A673 (cell line): ENCODE measurements at regions not wholly inside any gene's neighbourhood (a gene's known extent, or its start where the extent isn't known, plus 50 kb on each side); places are given as distances from the start of the nearest gene placed in this dataset.

Experiments
- BruUV-seq: library from RNA; stranded (reverse); fragments of 400-500 nt; replicated peaks from 2 replicates; lab custom pipeline; 2021; lab: Mats Ljungman, UMichigan
- CTCF ChIA-PET: fragments of 300-600 bp; sonication (Branson Sonifier 250); formaldehyde crosslinking; loops from one replicate; lab custom pipeline; 2022; ENCODE audit warnings: antibody characterized with exemption; lab: Charles Lee
- POLR2A ChIA-PET: fragments of 300-600 bp; sonication (Branson Sonifier 250); formaldehyde crosslinking; loops from one replicate; lab custom pipeline; 2022; ENCODE audit warnings: antibody characterized with exemption; ENCODE audit not compliant: low non-redundant PET; lab: Charles Lee
- DNase-seq: peaks from one replicate; pipeline ENCODE4 v3.0.0-alpha.2; 2015; ENCODE audit warnings: low spot score
- H3K27ac ChIP-seq: fragments of 200-600 bp; sonication (generic); 2 replicates; pipeline ENCODE4 v1.5.1; 2016; ENCODE audit warnings: mixed run types, low read depth, mild to moderate bottlenecking, mixed read lengths, antibody characterized with exemption, low read length; ENCODE audit not compliant: poor library complexity, severe bottlenecking
- H3K27me3 ChIP-seq: fragments of 200-600 bp; sonication (generic); replicated peaks from 2 replicates; pipeline ENCODE4 v1.6.1; 2017; ENCODE audit warnings: mixed run types, low read depth, mild to moderate bottlenecking, mixed read lengths, antibody characterized with exemption, low read length; ENCODE audit not compliant: insufficient read depth, poor library complexity
- H3K36me3 ChIP-seq: fragments of 200-600 bp; sonication (generic); 2 replicates; pipeline ENCODE4 v1.6.1; 2016; ENCODE audit warnings: mixed run types, mild to moderate bottlenecking, mixed read lengths, antibody characterized with exemption, low read length; ENCODE audit not compliant: insufficient read depth, poor library complexity, severe bottlenecking
- H3K4me1 ChIP-seq: fragments of 200-600 bp; sonication (generic); 2 replicates; pipeline ENCODE4 v1.6.1; 2017; ENCODE audit warnings: mixed run types, mild to moderate bottlenecking, mixed read lengths, antibody characterized with exemption, low read length; ENCODE audit not compliant: insufficient read depth, poor library complexity, severe bottlenecking
- H3K4me3 ChIP-seq: fragments of 200-600 bp; sonication (generic); 2 replicates; pipeline ENCODE4 v1.5.1; 2016; ENCODE audit warnings: low read depth, mixed run types, mild to moderate bottlenecking, mixed read lengths, low read length; ENCODE audit not compliant: poor library complexity, severe bottlenecking
- H3K9me3 ChIP-seq: fragments of 200-600 bp; sonication (generic); 2 replicates; pipeline ENCODE4 v1.6.1; 2016; ENCODE audit warnings: mixed run types, low read depth, mild to moderate bottlenecking, mixed read lengths, antibody characterized with exemption, low read length; ENCODE audit not compliant: poor library complexity, severe bottlenecking
- CTCF ChIP-seq: fragments of 300-800, 200-600 bp; sonication (generic); conservative IDR thresholded peaks from 2 replicates; pipeline ENCODE4 v1.5.1; 2017; ENCODE audit warnings: low read depth, mild to moderate bottlenecking, antibody characterized with exemption, low read length, moderate library complexity, mixed read lengths
- EZH2 ChIP-seq: fragments of 200-600 bp; sonication (generic); IDR thresholded peaks from 2 replicates; pipeline ENCODE4 v1.6.1; 2017; ENCODE audit warnings: borderline replicate concordance, low read depth, mild to moderate bottlenecking, mixed read lengths, antibody characterized with exemption, low read length; ENCODE audit not compliant: poor library complexity, severe bottlenecking
- intact Hi-C: fragments of 100-400 bp; cut with micrococcal nuclease; formaldehyde crosslinking; loops from one replicate; pipeline ENCODE4 v1.10.0; 2022; ENCODE audit not compliant: unreplicated experiment

GRCh38 chr16:74053312-74053711, 243.3 kb upstream of the PSMD7 start:
- BruUV-seq: no TSS peak
- H3K4me1 ChIP-seq: no peaks in the 10 kb centered on the region
- H3K27ac ChIP-seq: no peak overlapping the region
- DNase-seq: no peak
- H3K4me3 ChIP-seq: no peak overlapping the region
- H3K27me3 ChIP-seq: no peaks in the 10 kb centered on the region
- POLR2A ChIA-PET: no interaction called here
- CTCF ChIA-PET: no interaction called here
- intact Hi-C loops: no loop called here
- H3K9me3 ChIP-seq: no peaks in the 10 kb centered on the region
- no peaks in the 10 kb centered on the region for H3K36me3 ChIP-seq
- TF ChIP-seq CTCF (no peak), EZH2 (no peak)

GRCh38 chr16:74052016-74052415, 244.6 kb upstream of the PSMD7 start:
- CTCF ChIA-PET: no interaction called here

GRCh38 chr16:74049027-74049426, 247.6 kb upstream of the PSMD7 start:
- no peaks in the 10 kb centered on the region for H3K36me3 ChIP-seq
- no peaks in the 10 kb centered on the region for H3K9me3 ChIP-seq
- intact Hi-C loops: no loop called here
- no peaks in the 10 kb centered on the region for H3K27me3 ChIP-seq
- POLR2A ChIA-PET: no interaction called here
- DNase-seq: no peak
- TF ChIP-seq CTCF (no peak), EZH2 (no peak)
- no peaks in the 10 kb centered on the region for H3K4me1 ChIP-seq
- no TSS peak for BruUV-seq
- no peak overlapping the region for H3K27ac ChIP-seq
- CTCF ChIA-PET: no interaction called here
- H3K4me3 ChIP-seq: no peak overlapping the region

More at GRCh38 chr16:74052016-74052415, 244.6 kb upstream of the PSMD7 start:
- Histone ChIP-seq H3K4me3 (no peak overlapping the region), H3K27me3 (no peaks in the 10 kb centered on the region), H3K4me1 (no peaks in the 10 kb centered on the region), H3K36me3 (no peaks in the 10 kb centered on the region), H3K27ac (no peak overlapping the region), H3K9me3 (no peaks in the 10 kb centered on the region)
- no peak for DNase-seq
- TF ChIP-seq EZH2 (no peak), CTCF (no peak)
- intact Hi-C loops: no loop called here
- BruUV-seq: no TSS peak
- POLR2A ChIA-PET: no interaction called here
